HG02678 (cell line): ENCODE measurements at regions not wholly inside any gene's neighbourhood (a gene's known extent, or its start where the extent isn't known, plus 50 kb on each side); places are given as distances from the start of the nearest gene placed in this dataset.
"Not testable (repeated sequence)": the region's sequence is repeated elsewhere in the genome, so short reads cannot be mapped to it uniquely, and the experiment has no call there.

Experiments used
- ATAC-seq: cut with Tn5 transposase; IDR thresholded peaks from one replicate; pipeline ENCODE4 v1.9.1; 2021; ENCODE audit warnings: mild to moderate bottlenecking, moderate library complexity; ENCODE audit not compliant: unreplicated experiment

DNA sequence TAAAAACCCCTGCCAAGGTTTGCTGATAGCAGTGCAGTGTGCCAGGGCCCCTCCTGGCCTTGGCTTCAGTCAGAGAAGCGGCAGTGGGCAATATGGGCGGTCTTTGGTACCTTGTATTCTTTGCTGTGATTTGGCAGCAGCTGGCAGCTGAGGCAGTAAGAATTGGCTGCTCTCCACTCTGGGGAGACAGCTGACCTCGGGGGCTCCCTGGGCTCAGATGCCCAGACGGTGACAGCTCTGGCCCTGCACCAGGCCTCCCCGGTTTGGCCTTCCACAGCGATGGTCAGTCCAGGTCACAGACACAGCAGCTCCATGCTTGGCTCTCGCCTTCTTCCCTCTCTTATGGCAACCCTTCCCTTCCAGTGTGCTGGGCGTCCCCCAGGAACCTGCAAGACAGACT is 330.9 kb downstream of the BCOR start:
- no peak for ATAC-seq

GRCh38 chrX:39767446-39767845 is 330.3 kb downstream of the BCOR start:
- ATAC-seq, result no peak

DNA sequence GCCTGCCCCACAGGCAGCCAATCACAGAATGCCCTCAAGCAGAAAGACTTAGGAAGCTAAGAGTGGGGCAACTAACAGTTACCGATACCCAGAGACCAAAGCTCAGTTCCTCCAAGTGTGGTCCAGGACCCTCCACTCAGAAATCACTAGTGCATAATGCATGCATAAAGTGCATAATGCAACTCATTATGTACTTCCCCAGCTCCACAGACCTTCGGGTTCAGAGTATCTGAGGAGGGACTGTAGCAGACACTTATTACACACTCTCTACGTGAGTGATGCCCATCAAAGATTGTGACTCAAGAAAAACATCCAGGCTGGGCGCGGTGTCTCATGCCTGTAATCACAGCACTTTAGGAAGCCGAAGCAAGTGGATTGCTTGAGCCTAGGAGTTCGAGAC is 328.0 kb downstream of the BCOR start:
- no peak for ATAC-seq

GRCh38 chrX:39771089-39771488 is 326.7 kb downstream of the BCOR start:
- ATAC-seq, result no peak

DNA sequence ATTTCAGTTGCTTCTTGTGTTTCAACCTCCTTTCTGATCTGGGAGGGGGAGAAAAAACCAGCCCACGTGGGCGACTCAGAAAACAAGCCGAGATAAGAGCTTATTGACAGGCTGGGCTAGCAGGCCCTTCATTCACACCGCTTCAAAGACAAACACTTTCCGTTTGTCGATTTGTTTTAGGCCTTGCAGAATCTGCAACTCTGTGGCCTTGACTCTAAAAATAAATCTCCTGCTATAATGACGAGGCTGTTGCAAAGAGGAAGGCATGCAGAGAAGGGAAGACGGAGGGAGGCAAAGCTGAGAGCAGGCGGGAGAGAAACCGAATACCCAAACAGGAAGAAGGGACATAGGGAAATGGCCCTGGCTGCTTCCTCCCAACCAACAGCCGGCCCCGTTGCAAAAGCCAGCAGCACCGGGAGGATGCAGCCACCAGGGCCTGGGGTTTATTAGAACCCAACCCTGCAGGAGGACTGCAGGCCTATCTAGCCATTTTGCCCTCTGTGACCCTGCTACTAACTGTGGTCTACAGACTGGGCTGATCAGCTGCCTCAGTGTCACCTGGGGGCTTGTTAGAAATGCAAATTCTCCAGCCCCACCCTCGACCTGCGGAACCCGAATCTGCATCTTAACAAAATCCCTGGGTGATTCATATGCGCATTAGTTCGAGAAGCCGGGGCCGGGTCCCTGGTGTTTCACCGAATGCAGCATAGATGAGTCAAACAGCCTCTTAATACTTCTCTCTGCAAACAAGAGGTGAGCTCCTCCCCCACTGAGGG is 325.5 kb downstream of the BCOR start:
- ATAC-seq, result no peak

GRCh38 chrX:39773150-39773549 is 324.6 kb downstream of the BCOR start:
- no peak for ATAC-seq

DNA sequence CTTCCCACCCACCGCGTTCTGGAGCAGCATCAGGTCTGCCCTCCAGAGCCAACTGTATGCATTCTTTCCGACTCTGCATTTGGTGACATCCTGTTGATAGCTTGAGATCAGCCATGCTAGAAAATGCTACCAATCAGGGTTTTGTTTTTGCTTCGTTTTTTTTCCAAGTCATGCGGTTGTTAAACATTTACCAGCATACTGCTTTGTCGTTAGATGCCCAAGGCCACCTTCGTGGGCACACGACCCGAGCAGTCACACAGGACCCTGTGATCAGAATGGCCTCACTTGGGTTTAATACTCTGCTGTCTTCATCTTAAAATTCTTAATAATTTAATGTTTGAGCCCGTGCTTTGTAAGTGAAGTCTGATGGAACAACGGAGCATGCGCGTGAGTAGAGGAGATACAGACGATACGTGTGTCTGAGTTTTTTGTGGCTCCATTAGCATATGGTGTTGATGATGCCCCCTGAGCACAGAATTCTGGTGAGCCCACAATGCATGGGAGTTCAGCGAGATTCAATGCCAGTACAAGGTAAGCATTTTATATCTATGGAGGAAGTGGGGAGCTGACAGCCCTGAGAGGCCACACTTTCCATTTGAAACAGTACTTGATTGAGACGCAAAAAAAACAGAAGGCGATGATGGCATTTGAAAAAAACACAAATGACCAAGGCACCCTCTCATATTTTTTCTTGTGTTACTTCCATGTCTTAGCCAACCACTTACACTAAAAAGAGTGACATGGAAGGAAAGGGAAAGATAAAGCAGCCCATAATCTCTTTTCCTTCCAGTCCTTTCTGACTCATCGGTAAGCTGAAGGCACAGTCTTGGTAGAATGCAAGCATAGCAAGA is 323.6 kb downstream of the BCOR start:
- ATAC-seq, result no peak

GRCh38 chrX:39774774-39775328 is 322.9 kb downstream of the BCOR start:
- ATAC-seq, result no peak

GRCh38 chrX:39777623-39778025 is 320.1 kb downstream of the BCOR start:
- ATAC-seq, result no peak

- ATAC-seq, result no peak
Measured at GRCh38 chrX:39779952-39780783, 317.6 kb downstream of the BCOR start.

DNA sequence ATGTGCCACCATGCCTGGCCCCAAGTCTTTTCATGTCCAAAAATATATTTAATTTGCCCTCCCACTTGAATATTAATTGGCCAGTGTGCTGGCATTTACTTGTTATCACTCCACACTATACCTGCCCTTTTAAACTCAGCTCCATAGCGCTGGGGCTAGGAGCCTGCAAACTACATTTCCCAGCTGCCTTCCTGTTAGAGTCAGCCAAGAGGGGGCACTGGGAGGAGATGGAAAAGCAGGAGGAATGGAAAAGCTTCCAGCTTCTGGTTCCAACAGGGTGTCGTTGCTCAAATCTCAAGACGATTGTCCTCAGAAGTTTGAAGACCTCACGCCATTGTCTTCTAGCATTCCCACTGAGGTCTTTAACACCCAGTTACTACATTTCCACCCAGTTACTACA is 315.5 kb downstream of the BCOR start:
- no peak for ATAC-seq

GRCh38 chrX:39787999-39788398 is 309.8 kb downstream of the BCOR start:
- ATAC-seq, result no peak

DNA sequence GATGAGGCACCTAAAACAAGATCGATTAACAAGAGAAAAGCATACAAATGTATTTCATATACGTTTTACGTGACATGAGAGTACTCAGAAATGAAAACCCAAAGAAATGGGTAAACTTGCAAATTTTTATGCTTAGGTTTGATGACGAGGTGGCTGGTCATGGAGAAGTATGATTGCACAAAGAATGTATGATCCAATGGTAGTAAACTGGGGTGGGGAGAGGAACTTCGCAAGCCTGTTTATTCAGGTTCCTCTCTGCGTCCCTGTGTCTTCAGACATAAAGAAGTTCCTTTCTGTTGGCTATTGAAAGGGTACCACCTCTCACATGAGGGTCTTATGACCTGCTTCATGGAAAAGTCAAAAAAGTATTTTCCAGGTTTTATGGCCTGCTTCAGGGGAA is 309.2 kb downstream of the BCOR start:
- no peak for ATAC-seq

DNA sequence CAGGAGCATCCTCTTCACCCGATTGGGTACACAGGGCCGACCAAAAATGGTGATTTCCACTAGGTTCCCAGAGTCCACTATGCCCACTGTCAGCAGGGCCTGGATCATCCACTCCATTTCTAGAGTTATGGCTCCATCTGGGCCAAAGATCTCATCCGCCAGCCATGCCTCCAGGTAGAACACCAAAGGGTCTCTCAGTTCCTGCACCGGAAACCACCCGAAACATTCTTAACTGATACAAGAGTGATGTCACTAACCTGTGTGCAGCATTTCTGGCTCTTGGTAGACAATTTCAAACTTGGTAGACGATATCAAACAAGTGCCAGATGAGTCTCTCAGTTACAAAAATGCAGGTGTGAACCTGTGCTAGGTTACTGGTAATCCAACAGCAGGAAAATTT is 306.1 kb downstream of the BCOR start:
- no peak for ATAC-seq

DNA sequence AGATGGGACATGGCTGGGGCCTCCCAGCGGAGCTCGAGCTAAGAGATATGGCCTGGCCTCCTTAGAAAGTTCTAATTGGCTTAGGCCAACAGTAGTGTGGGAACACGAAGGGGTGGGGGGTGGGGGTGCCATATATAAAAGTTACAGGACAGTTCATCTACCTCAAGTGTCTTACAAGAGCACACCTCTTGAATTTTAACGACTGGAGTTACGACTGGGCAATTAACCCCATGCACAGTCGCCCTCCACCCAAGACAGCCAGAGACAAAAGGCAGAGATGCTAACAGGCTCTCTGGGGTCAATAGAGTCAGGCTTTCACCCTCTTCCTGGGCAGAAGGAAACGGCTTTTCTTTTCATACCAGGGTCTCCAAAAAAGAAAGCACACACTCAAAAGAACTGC is 302.2 kb downstream of the BCOR start:
- no peak for ATAC-seq

- ATAC-seq, result no peak
Measured at GRCh38 chrX:39796856-39797255, 300.9 kb downstream of the BCOR start.

DNA sequence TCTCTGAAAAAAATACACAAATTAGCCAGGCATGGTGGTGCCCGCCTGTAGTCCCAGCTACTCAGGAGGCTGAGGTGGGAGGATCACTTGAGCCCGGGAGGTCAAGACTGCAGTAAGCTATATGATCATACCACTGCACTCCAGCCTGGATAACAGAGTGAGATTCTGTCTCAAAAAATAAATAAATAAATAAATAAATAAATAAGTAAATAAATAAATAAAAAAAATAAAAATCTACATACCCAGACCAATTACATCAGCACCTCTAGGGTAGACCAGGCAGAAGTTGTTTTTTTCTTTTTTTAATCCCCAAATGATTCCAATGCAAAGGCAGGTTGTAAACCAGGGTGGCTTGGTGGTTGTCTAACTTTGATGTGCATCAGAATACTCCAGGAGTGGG is 299.3 kb downstream of the BCOR start:
- not testable (repeated sequence) for ATAC-seq

DNA sequence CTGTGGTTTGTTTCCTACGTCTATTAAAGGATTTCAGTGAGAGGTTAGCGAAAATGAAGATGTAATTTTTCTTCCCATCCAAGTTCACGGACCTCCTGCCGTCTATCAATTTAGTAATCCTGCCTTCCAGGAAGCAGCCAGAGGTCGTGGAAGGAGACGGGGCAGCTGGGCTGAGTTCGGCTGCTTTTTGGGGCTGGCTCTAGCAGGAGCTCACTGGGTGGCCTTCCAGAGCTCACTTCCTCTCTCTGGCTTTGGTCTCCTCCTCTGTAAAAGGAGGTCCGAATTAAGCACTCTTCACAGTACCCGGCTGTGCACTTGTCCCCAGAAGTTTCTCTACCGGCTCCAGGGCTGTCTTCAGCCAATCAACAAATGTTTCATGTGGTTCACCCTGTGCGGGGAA is 295.4 kb downstream of the BCOR start:
- no peak for ATAC-seq

DNA sequence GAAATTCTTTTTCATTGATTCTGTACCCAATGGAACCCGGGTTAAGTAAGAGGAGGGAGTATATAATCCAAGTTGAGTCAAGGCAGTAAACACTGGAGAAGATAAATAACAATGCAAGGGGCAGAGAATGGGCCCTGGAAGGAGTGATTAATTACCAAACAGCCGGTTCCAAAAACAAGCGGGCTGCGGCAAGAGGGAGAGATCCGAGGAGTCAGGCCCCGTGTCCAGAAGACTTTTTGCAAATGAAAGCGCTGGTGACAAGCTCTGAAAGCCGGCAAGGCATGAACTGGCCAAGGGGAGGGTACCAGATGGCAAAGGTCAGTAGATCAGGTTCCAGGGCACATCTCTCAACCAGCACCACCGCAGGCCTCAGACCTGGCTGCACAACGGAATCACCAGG is 294.9 kb downstream of the BCOR start:
- ATAC-seq, result no peak

DNA sequence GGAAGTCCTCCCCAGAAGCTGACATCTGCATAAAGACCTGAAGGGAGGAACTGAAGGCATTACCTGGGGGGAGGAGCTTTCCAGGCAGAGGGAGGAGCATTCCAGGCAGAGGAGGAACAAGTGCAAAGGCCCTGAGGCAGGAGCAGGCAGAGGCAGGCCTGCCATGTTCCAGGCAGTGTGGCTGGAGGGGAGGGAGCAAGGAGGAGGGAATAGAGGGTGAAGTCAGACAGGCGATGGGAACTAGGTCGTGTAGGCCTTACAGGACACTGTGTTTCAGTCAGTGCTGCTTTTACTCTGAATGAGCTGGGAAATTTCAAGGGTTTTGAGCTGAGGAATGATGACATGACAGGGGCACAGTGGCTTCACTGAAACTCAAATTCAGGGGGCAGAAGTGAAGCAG is 292.7 kb downstream of the BCOR start:
- no peak for ATAC-seq

DNA sequence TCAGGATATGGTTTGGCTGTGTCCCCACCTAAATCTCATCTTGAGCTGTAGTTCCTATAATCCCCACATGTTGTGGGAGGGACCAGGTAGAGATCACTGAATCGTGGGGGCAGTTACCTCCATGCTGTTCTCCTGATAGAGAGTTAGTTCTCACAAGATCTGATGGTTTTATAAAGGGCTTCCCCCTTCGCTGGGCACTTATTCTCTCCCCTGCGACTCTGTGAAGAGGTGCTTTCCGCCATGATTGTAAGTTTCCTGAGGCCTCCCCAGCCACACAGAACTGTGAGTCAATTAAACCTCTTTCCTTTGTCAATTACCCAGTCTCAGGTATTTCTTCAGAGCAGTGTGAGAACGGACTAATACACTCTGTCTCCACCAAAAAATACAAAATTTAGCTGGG is 291.9 kb downstream of the BCOR start:
- ATAC-seq, result no peak
